DOHH2 (cell line): ENCODE measurements at regions not wholly inside any gene's neighbourhood (a gene's known extent, or its start where the extent isn't known, plus 50 kb on each side); places are given as distances from the start of the nearest gene placed in this dataset.

Source experiments
- H3F3A ChIP-seq: fragments of 200-600 bp; sonication (generic), shearing (Covaris generic); 2 replicates; pipeline ENCODE4 v1.6.0; 2016; ENCODE audit warnings: antibody characterized with exemption, mild to moderate bottlenecking; ENCODE audit not compliant: control insufficient read depth, insufficient read depth
- H3K27ac ChIP-seq: fragments of 200-600 bp; sonication (generic); 2 replicates; pipeline ENCODE4 v1.5.1; 2014; ENCODE audit warnings: low read depth, mild to moderate bottlenecking, low read length, moderate library complexity
- H3K27me3 ChIP-seq: fragments of 200-600 bp; sonication (generic); 2 replicates; pipeline ENCODE4 v1.6.1; 2014; ENCODE audit warnings: mild to moderate bottlenecking, low read length, mixed read lengths; ENCODE audit not compliant: control insufficient read depth
- H3K36me3 ChIP-seq: fragments of 200-600 bp; sonication (generic); 2 replicates; pipeline ENCODE4 v1.6.1; 2014; ENCODE audit warnings: mild to moderate bottlenecking, low read length, moderate library complexity, mixed read lengths; ENCODE audit not compliant: control insufficient read depth
- H3K4me1 ChIP-seq: fragments of 200-600 bp; sonication (generic); 2 replicates; pipeline ENCODE4 v1.6.1; 2014; ENCODE audit warnings: mild to moderate bottlenecking, low read length, mixed read lengths; ENCODE audit not compliant: control insufficient read depth
- H3K4me2 ChIP-seq: fragments of 200-600 bp; sonication (generic); 2 replicates; pipeline ENCODE4 v1.6.0; 2014; ENCODE audit warnings: mild to moderate bottlenecking, low read length, moderate library complexity
- H3K4me3 ChIP-seq: fragments of 200-600 bp; sonication (generic); 2 replicates; pipeline ENCODE4 v1.5.1; 2014; ENCODE audit warnings: mild to moderate bottlenecking, low read length, mixed read lengths
- H3K79me2 ChIP-seq: fragments of 200-600 bp; sonication (generic); 2 replicates; pipeline ENCODE4 v1.6.1; 2014; ENCODE audit warnings: mild to moderate bottlenecking, low read length, mixed read lengths; ENCODE audit not compliant: control insufficient read depth
- H3K9me2 ChIP-seq: fragments of 200-600 bp; sonication (generic); replicated peaks from 2 replicates; pipeline ENCODE4 v1.6.1; 2014; ENCODE audit warnings: mild to moderate bottlenecking, low read length, mixed read lengths; ENCODE audit not compliant: control insufficient read depth
- H3K9me3 ChIP-seq: fragments of 200-600 bp; sonication (generic); 2 replicates; pipeline ENCODE4 v1.6.1; 2014; ENCODE audit warnings: antibody characterized with exemption, low read length, mixed read lengths; ENCODE audit not compliant: control insufficient read depth, insufficient read depth
- H4K20me1 ChIP-seq: fragments of 200-600 bp; sonication (generic); 2 replicates; pipeline ENCODE4 v1.6.0; 2014; ENCODE audit warnings: low read depth, mild to moderate bottlenecking, antibody characterized with exemption, low read length, moderate library complexity; ENCODE audit not compliant: control insufficient read depth, insufficient read depth
- EZH2phosphoT487 ChIP-seq: fragments of 200-600 bp; sonication (generic); IDR thresholded peaks from 2 replicates; pipeline ENCODE4 v1.6.1; 2017; ENCODE audit warnings: borderline replicate concordance, mild to moderate bottlenecking, antibody characterized with exemption, low read length, moderate library complexity, mixed read lengths
- TF ChIP-seq, protein P1 (sequence below): fragments of 200-600 bp; sonication (generic); IDR thresholded peaks from one replicate; pipeline ENCODE4 v1.5.1; 2014; ENCODE audit warnings: antibody characterized with exemption, mild to moderate bottlenecking, low read depth, low read length; ENCODE audit not compliant: poor library complexity, severe bottlenecking

- Histone ChIP-seq H3K79me2 (no peaks in the 10 kb centered on the region), H3K9me2 (no peaks in the 10 kb centered on the region), H3K4me2 (no peak overlapping the region), H3F3A (no peaks in the 10 kb centered on the region), H4K20me1 (no peaks in the 10 kb centered on the region), H3K4me3 (no peak overlapping the region), H3K27ac (no peak overlapping the region), H3K27me3 (no peaks in the 10 kb centered on the region), H3K9me3 (no peaks in the 10 kb centered on the region), H3K36me3 (no peaks in the 10 kb centered on the region), H3K4me1 (no peaks in the 10 kb centered on the region)
- TF ChIP-seq EZH2phosphoT487, result no peak
- TF ChIP-seq, protein P1, sequence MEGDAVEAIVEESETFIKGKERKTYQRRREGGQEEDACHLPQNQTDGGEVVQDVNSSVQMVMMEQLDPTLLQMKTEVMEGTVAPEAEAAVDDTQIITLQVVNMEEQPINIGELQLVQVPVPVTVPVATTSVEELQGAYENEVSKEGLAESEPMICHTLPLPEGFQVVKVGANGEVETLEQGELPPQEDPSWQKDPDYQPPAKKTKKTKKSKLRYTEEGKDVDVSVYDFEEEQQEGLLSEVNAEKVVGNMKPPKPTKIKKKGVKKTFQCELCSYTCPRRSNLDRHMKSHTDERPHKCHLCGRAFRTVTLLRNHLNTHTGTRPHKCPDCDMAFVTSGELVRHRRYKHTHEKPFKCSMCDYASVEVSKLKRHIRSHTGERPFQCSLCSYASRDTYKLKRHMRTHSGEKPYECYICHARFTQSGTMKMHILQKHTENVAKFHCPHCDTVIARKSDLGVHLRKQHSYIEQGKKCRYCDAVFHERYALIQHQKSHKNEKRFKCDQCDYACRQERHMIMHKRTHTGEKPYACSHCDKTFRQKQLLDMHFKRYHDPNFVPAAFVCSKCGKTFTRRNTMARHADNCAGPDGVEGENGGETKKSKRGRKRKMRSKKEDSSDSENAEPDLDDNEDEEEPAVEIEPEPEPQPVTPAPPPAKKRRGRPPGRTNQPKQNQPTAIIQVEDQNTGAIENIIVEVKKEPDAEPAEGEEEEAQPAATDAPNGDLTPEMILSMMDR, result no peak
Measured at GRCh38 chr1:209367061-209367772, 216.3 kb upstream of the CAMK1G start.

- no peaks in the 10 kb centered on the region for H3K9me3 ChIP-seq
- no peaks in the 10 kb centered on the region for H3K9me2 ChIP-seq
- no peaks in the 10 kb centered on the region for H3K36me3 ChIP-seq
- no peaks in the 10 kb centered on the region for H4K20me1 ChIP-seq
- H3K27me3 ChIP-seq, result no peaks in the 10 kb centered on the region
- no peak overlapping the region for H3K27ac ChIP-seq
- H3K79me2 ChIP-seq, result no peaks in the 10 kb centered on the region
- TF ChIP-seq, protein P1, result no peak
- H3K4me2 ChIP-seq, result no peak overlapping the region
- no peaks in the 10 kb centered on the region for H3F3A ChIP-seq
- H3K4me3 ChIP-seq, result no peak overlapping the region
- no peaks in the 10 kb centered on the region for H3K4me1 ChIP-seq
Measured at GRCh38 chr1:209368864-209369598, 214.5 kb upstream of the CAMK1G start.

DNA sequence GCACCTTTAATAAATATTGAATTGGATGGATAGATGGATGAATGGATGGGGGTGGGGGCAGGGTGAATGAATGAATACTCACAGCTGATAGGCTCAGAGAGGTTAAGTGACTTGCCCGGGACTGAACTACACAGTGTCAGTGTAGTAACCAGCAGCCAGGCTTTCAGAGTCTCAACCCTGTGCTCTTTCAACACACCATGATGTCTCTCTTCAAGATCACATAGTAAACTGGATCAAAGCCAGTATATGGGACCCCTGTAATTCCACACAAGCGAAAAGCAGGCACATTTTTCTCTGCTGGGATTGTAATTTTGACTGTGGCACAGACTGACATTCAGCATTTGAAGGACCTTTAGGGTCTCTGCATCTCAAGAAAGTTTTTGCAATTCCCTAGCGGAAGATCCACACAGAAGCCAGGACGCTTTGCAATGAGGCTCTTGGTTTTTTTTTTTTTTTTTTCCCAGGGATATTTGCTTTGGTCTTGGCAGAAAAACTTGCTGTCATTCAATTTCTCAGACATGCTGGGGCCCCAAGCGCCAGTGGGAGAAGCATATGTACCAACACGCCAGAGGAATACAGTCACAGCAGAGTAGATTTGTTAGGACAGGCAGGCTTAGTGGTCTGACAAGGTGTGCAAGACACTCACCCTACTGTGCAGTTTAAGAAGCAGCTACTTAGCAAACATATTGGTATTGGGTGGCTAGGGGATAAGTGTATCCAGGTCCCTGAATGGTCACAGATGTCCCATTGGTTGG is 213.1 kb upstream of the CAMK1G start:
- Histone ChIP-seq H4K20me1 (no peaks in the 10 kb centered on the region), H3K9me2 (no peaks in the 10 kb centered on the region), H3K79me2 (no peaks in the 10 kb centered on the region), H3K4me2 (no peak overlapping the region), H3K27me3 (no peaks in the 10 kb centered on the region), H3K4me1 (no peaks in the 10 kb centered on the region), H3K27ac (no peak overlapping the region), H3K4me3 (no peak overlapping the region), H3K36me3 (no peaks in the 10 kb centered on the region), H3K9me3 (no peaks in the 10 kb centered on the region), H3F3A (no peaks in the 10 kb centered on the region)
- TF ChIP-seq, protein P1, result no peak
- no peak for TF ChIP-seq EZH2phosphoT487
